NK-92 treated with Interleukin-12 subunit alpha and Interleukin-12 subunit beta, amount 100 ng/mL, for 24 hours (cell line): ENCODE measurements at regions not wholly inside any gene's neighbourhood (a gene's known extent, or its start where the extent isn't known, plus 50 kb on each side); places are given as distances from the start of the nearest gene placed in this dataset.

Source experiments
- DNase-seq: peaks from one replicate; lab custom pipeline; 2025; lab: John Stamatoyannopoulos, UW

GRCh38 chr1:213374369-213374768 lies 323.3 kb downstream of the RPS6KC1 start:
- peak; percentile 19 for DNase-seq

- no peak for DNase-seq
Observed at GRCh38 chr1:213375002-213375401, 324.0 kb downstream of the RPS6KC1 start.

- no peak for DNase-seq
Observed at GRCh38 chr1:213376862-213377372, 325.9 kb downstream of the RPS6KC1 start.

DNA sequence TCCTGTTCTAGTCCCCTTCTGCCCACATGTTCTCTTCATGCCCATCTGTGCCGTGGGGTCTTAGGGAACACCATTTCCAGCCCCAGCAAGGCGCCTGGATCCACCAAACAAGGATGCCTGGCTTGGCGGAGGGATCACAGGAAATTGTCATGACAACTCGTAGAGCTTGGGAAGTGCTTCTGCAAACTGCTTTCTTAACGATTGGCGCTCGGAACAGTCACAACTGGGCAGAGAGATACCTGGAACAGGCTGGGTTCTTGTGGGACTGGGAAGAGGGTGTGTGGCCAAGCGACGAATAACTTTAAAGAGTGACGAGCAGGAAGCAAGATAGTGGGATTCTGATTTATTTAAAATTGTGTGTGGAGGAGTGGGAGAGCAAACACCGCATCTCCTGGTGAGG lies 329.8 kb downstream of the RPS6KC1 start:
- DNase-seq: no peak

- no peak for DNase-seq
Observed at GRCh38 chr1:213381572-213382084, 330.6 kb downstream of the RPS6KC1 start.

- DNase-seq: no peak
Observed at GRCh38 chr1:213383465-213383864, 332.4 kb downstream of the RPS6KC1 start.

GRCh38 chr1:213385201-213385600 lies 334.2 kb downstream of the RPS6KC1 start:
- DNase-seq: no peak

GRCh38 chr1:213385806-213386324 lies 334.8 kb downstream of the RPS6KC1 start:
- DNase-seq: no peak

- DNase-seq: no peak
Observed at GRCh38 chr1:213387380-213388015, 336.5 kb downstream of the RPS6KC1 start.

GRCh38 chr1:213388199-213388598 lies 337.2 kb downstream of the RPS6KC1 start:
- no peak for DNase-seq

DNA sequence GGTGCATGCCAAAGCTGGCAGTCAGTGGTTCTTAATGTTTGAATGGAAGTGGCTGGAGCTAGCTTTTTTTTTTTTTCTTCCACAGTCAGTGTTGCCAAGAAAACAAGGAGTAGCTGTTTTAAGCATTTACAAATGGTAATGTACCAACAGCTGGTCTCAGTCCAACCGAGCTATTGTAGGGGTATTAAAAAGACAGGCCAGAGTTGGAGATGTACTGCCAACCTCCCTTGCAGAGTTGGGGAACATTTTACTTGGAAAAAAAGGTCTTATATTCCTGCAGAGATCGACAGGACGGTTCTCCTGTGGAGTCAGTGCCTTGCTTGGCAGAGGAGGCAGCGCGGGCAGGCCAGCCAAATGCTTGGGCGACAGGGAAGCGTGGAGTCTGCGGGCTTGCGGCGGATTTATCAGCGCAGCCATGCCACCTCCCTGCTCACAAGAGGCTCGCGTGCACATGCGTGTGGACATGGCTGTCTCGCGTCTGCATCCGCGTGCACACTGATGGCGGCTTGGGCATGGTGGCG lies 338.1 kb downstream of the RPS6KC1 start:
- no peak for DNase-seq

DNA sequence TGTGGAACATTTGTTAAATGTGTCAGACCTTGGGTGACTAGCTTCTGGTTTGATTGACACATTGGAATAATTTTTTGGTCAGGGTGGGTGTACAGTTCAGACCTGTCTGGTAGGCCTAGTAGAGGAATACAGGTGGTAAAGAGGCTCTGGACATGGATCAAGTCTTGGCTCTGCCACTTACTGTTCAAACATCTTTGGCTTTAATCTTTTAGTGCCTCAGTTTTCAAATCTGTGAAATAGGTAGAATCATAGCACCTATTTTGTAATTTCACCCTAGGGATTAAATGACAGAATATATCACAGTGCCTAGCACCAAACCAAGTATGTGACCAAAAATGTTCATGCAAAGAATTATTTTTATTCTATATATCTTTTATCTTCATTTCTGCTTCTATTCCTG lies 340.4 kb downstream of the RPS6KC1 start:
- DNase-seq: no peak

DNA sequence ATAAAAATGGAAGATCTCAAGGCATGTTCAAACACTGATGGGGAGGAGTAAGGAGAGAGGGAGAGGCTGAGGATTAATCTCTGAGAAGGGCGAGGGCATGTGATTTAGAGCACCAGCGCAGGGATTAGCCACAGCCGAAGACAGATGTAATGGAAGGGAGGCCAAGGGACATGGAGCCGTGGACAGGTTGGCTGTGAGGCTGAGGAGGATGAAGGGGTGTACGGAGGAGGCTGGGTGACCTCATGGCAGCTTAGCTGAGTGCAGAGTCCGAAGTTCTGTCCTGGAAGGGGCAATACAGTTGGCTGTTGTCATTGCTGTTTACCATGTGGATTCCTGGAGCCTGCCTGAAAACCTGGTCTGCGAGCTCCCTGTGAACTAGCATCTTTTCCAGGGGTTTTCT lies 342.8 kb downstream of the RPS6KC1 start:
- no peak for DNase-seq

DNA sequence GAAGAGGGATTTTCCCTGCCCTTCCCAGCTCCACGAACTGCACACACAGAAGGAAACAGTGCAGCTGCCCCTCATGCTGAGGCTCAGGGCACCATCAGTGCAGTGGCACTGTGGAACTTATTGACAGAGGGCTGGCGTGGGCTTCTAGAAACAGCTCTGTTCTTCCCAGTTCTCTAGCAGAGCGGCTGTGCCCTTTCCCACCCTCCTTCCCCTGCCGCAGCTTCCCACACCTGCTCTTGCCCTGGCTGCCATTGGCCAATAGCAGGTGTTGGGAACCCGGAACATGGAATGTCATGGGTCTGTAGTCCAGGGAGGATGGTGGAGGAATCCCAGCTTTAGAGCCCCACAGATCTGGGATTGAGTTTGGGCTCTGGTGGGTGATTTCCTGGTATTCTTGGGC lies 343.8 kb downstream of the RPS6KC1 start:
- no peak for DNase-seq

GRCh38 chr1:213397638-213398037 lies 346.6 kb downstream of the RPS6KC1 start:
- DNase-seq: no peak

GRCh38 chr1:213399695-213400094 lies 348.7 kb downstream of the RPS6KC1 start:
- no peak for DNase-seq

GRCh38 chr1:213409208-213409631 lies 358.2 kb downstream of the RPS6KC1 start:
- no peak for DNase-seq

- DNase-seq: no peak
Observed at GRCh38 chr1:213409971-213410370, 358.9 kb downstream of the RPS6KC1 start.

DNA sequence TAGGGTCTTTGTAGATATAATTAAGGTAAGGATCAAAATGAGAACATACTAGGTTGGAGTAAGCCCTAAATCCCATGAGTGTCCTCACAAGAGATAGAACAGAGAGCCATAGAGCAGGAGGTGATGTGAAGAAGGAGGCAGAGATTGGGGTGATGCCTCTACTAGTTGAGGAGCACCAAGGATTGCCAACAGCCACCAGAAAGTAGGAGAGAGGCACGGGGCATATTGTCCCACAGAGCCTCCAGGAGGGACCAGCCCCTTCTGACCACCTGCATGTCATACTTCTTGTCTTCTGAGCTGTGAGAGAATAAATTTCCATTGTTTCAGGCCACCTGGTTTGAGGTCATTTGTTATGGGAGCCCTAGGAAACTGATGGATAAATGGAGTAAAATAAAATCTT lies 363.3 kb downstream of the RPS6KC1 start:
- no peak for DNase-seq

- DNase-seq: no peak
Observed at GRCh38 chr1:213414911-213415310, 363.9 kb downstream of the RPS6KC1 start.

DNA sequence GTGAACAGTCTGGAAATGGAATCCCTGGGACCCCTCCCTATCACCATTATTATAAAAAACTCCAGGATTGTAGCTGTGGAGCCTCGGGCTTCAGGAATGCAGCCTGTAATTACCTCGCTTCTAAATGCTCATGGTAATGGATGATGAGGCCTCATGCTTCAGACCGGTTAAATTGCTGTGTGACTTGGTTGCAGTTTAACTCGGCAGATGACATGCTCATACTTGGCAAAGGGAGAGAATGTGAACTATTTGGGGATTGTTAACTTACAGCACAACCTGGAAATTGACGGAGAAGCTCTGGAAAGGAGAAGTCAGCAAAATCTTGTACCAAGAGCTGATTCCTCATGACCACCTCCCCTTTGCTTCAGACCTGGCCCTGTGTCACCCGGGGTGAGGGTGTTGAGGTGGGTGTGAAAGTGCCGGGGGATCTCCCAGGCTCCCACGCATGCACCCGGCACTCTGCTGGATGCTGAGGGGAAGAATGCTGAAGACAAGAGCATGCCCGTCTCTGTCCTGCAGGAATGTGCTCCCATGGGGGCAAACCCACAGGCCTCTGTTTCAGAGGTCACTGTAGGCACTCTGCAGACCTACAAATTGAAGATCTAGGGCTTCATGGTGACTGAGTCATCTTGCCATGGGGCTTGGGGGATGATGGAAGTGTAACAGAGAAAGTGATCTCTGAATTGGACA lies 364.8 kb downstream of the RPS6KC1 start:
- no peak for DNase-seq

DNA sequence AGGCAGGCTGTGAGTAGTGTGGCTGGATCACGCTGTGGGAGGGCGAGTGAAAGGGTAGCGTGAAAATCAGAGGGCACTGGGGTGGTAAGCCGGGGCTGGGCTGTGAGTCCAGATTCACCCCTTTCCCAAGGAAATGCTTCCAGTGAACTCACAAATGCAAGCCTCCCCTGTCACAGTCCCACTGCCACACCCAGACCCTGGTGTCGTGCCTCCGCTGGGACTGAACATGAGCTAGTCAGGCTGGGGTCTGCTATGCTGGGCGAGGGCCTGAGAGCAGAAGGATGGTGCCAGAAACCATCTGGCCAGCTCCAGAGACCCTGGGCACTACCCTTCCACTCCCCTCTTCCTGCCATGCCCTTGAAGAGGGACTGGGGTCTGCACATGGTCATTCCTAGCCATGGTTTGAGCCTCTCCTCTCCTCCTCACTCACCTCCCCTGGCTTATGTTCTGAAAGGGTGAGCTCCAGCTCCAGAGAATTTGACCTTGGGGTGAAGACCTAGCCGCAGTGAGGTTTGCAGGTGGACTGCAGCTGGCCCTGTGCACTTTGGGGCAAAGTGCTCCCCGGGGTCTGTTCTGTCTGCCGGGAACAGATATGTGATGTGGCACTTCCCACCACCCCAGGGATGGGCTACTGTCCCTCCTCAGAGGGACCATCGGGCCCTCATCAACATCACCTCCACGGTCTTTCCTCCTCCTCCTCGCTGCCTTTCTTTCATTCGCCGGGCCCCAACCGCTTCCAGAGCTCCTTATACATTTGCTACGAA lies 365.6 kb downstream of the RPS6KC1 start:
- no peak for DNase-seq
